ENCODE measurements at regions not wholly inside any gene's neighbourhood (a gene's known extent, or its start where the extent isn't known, plus 50 kb on each side); places are given as distances from the start of the nearest gene placed in this dataset.

DNA sequence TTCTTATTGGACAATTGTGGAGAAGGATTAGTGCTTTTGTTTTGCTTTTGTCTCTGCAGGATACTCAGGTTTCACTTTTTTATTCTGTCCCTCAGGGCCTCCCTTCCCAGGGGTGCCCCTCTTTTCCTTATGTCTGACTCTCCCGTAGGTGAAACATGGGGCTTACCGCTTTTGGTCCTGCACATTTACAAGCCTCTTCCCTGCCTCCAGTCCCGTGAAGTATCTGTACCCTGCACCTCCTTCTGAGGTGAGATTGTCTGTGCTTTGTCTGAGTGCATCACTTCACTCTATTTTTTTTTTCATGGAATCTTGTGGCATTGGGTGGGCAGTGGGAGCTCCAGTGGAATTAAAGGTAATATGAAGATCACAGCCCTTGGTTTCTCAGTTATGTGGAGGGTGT lies 758.1 kb upstream of the TPTE start:
- TF ChIP-seq, protein P1, sequence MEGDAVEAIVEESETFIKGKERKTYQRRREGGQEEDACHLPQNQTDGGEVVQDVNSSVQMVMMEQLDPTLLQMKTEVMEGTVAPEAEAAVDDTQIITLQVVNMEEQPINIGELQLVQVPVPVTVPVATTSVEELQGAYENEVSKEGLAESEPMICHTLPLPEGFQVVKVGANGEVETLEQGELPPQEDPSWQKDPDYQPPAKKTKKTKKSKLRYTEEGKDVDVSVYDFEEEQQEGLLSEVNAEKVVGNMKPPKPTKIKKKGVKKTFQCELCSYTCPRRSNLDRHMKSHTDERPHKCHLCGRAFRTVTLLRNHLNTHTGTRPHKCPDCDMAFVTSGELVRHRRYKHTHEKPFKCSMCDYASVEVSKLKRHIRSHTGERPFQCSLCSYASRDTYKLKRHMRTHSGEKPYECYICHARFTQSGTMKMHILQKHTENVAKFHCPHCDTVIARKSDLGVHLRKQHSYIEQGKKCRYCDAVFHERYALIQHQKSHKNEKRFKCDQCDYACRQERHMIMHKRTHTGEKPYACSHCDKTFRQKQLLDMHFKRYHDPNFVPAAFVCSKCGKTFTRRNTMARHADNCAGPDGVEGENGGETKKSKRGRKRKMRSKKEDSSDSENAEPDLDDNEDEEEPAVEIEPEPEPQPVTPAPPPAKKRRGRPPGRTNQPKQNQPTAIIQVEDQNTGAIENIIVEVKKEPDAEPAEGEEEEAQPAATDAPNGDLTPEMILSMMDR (IDR thresholded peaks at IDR 0.05): no peak
- TF ChIP-seq ZFX (IDR thresholded peaks at IDR 0.05; ENCODE audit: borderline replicate concordance): no peak
